Skeletal muscle satellite cell (primary cell): ENCODE measurements at regions not wholly inside any gene's neighbourhood (a gene's known extent, or its start where the extent isn't known, plus 50 kb on each side); places are given as distances from the start of the nearest gene placed in this dataset.
"Not testable (repeated sequence)": the region's sequence is repeated elsewhere in the genome, so short reads cannot be mapped to it uniquely, and the experiment has no call there.

Experiments
- H3K27me3 ChIP-seq: 2 replicates; pipeline ENCODE4 v1.7.0; 2013; ENCODE audit warnings: low read length; ENCODE audit not compliant: control insufficient read depth, insufficient read depth
- H3K36me3 ChIP-seq: 2 replicates; pipeline ENCODE4 v1.7.0; 2013; ENCODE audit warnings: mild to moderate bottlenecking, control low read depth, low read length; ENCODE audit not compliant: insufficient read depth
- H3K4me1 ChIP-seq: 2 replicates; pipeline ENCODE4 v1.7.0; 2013; ENCODE audit warnings: low read length; ENCODE audit not compliant: control insufficient read depth, insufficient read depth
- H3K4me2 ChIP-seq: 2 replicates; pipeline ENCODE4 v1.7.0; 2013; ENCODE audit warnings: mild to moderate bottlenecking, low read length
- H3K4me3 ChIP-seq: 2 replicates; pipeline ENCODE4 v1.7.0; 2013; ENCODE audit warnings: low read length
- H3K9ac ChIP-seq: 2 replicates; pipeline ENCODE4 v1.7.0; 2013; ENCODE audit warnings: mild to moderate bottlenecking, low read depth, low read length, moderate library complexity
- H3K9me3 ChIP-seq: replicated peaks from 2 replicates; pipeline ENCODE4 v1.7.0; 2013; ENCODE audit warnings: mild to moderate bottlenecking, control low read depth, low read length

DNA sequence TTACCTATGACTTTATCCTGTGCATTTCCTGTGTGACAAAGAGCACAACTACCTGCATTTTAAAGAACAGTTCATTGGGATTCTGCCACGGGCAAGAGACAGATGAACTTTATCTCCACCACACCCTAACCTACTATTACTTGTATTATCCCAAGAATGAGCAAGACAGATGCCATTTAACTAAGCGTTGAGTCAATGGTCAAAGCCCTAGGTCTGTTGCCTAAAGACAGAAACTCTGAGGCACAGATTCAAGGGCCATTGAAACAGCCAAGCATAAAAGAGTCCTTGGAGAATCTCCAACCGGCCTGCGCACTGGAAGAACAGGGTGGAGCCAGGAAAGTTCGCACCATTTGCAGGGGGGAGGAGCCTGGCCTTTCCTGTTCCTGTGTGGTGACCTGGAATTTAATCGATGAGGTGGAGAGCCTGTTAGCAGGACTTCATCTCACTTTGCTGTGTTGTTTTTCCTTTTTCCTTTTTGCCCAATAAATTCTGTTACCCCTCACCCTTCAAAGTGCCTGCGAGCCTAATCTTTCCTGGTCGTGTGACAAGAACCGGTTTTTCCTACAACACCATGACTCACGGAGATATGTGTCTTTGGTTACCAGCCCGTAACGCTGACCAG, 146.4 kb upstream of the DIAPH2 start:
- Histone ChIP-seq H3K4me1 (no peaks in the 10 kb centered on the region), H3K4me3 (no peak overlapping the region), H3K27me3 (no peaks in the 10 kb centered on the region), H3K9me3 (no peaks in the 10 kb centered on the region), H3K36me3 (no peaks in the 10 kb centered on the region), H3K4me2 (no peak overlapping the region), H3K9ac (no peak overlapping the region)

DNA sequence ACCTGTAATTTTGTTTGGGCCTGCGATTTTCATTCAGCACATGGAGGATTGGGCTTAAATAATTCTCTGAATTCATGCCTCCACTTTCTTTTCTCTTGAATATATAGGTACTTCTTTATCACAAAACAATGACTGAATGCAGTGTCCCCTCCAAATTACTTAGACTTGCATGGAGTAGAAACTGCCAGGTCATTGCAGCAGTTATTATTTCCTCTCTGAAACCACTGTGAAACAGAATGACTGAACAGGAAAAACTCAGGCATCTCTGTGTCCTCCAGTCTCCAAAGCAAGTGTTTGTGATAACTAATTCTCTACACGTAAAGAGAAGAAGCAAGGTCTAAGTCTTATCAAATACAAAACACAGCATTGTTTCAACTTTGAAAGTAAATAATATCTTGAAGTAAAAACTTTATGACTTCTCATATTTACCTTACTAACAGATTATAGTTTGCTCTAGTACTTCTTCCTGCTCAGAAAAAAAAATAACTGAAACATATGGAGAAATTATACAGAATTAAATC, 144.5 kb upstream of the DIAPH2 start:
- Histone ChIP-seq H3K4me2 (no peak overlapping the region), H3K9me3 (no peaks in the 10 kb centered on the region), H3K27me3 (no peaks in the 10 kb centered on the region), H3K4me3 (no peak overlapping the region), H3K4me1 (no peaks in the 10 kb centered on the region), H3K36me3 (no peaks in the 10 kb centered on the region), H3K9ac (no peak overlapping the region)

DNA sequence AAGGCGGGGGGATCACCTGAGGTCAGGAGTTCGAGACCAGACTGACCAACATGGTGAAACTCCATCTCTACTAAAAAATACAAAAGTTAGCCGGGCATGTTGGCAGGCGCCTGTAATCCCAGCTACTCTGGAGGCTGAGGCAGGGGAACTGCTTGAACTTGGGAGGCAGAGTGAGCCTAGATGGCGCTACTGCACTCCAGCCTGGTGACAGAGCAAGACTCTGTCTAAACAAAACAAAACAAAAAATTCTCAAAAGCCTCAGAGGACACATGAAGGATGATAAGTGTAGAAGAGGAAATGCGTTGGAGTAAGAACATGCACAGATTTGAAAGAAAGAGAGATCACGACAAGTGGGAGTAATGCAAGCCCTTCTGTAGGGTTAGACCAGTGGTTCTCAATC, 138.4 kb upstream of the DIAPH2 start:
- H3K9me3 ChIP-seq, H3K9ac ChIP-seq, H3K4me3 ChIP-seq, H3K4me2 ChIP-seq, H3K27me3 ChIP-seq, H3K36me3 ChIP-seq, H3K4me1 ChIP-seq: not testable (repeated sequence)

DNA sequence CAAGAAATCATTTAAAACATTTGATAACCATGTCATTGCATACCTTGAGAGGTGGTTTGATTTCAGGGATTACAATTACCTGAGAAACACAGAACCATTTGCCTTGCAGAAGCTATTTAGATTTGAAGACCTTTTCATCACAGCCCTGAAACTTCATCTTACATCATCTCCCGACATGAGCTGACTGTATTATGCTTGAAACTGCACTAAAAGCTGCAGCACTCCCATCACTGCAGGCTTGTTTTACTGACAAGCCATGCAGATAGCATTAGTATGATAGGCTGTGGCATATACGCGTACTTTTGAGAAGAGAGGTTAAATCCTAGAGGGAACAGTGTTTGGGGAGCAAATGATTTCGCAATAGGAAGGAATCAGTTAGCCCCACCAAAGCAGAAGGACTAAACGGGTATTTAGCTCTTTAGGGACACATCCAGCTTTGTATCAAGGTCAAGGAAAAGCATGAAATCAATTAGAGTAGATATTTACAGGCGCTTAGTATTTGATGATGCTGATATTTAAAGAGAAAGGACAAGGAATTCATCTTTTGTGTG, 133.2 kb upstream of the DIAPH2 start:
- H3K4me3 ChIP-seq: no peak overlapping the region
- H3K36me3 ChIP-seq: no peaks in the 10 kb centered on the region
- H3K27me3 ChIP-seq: peaks cover 4% of the 10 kb centered on the region
- H3K4me1 ChIP-seq: no peaks in the 10 kb centered on the region
- H3K4me2 ChIP-seq: no peak overlapping the region
- H3K9me3 ChIP-seq: no peaks in the 10 kb centered on the region
- H3K9ac ChIP-seq: no peak overlapping the region

DNA sequence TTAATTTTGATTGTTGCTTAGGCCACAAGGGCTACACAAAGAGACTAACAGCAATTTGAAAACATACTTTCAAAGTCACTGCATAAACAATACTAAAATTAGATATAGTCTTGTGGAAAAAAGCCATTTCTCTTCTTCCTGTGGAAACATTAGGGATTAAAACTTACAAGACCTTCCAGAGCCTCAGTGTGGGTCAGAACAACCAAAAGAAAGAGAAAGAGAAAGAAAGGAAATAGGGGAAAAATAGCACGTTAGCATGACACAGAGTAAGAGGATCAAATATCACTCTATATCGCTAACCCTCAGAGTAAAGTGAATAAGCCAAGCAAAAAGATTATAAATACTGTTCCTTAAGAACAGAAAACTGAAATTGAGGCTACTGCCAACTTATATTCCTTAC, 127.8 kb upstream of the DIAPH2 start:
- no peaks in the 10 kb centered on the region for H3K36me3 ChIP-seq
- H3K9me3 ChIP-seq: no peaks in the 10 kb centered on the region
- H3K9ac ChIP-seq: no peak overlapping the region
- H3K4me1 ChIP-seq: no peaks in the 10 kb centered on the region
- H3K4me3 ChIP-seq: no peak overlapping the region
- H3K4me2 ChIP-seq: no peak overlapping the region
- H3K27me3 ChIP-seq: no peaks in the 10 kb centered on the region

DNA sequence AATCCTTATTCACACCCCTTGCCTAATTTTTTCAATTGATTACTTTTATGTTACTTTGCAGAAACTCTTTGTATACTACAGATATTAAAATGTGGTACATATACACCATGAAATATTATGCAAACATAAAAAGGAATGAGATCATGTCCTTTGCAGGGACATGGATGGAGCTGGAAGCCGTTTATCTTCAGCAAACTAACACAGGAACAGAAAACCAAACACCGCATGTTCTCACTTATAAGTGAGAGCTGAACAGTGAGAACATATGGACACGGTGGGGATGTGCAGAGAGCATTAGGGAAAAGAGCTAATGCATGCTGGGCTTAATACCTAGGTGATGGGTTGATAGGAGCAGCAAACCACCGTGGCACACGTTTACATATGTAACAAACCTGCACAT, 123.5 kb upstream of the DIAPH2 start:
- not testable (repeated sequence) for H3K9me3 ChIP-seq, H3K36me3 ChIP-seq, H3K9ac ChIP-seq, H3K4me1 ChIP-seq, H3K27me3 ChIP-seq, H3K4me3 ChIP-seq, H3K4me2 ChIP-seq

DNA sequence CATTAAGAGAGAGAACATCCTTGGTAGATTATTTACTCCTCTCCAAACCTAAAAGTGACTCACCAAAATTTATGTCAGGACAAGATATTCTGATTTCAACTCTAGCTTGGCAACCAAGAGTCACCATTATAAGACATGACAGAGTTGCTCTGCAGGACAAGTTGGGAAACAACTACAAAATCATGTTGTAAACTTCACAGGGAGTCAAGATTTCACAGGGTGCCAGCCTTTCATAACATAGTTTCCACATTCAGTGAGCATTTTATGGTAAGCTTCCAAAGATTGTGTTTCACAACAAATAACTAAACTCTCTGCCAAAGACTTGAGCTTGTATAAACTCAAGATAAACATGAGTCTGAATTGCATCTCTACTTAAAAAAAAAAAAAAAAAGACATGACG, 121.0 kb upstream of the DIAPH2 start:
- Histone ChIP-seq H3K4me1 (no peaks in the 10 kb centered on the region), H3K4me2 (no peak overlapping the region), H3K27me3 (no peaks in the 10 kb centered on the region), H3K9ac (no peak overlapping the region), H3K4me3 (no peak overlapping the region), H3K36me3 (no peaks in the 10 kb centered on the region), H3K9me3 (no peaks in the 10 kb centered on the region)

DNA sequence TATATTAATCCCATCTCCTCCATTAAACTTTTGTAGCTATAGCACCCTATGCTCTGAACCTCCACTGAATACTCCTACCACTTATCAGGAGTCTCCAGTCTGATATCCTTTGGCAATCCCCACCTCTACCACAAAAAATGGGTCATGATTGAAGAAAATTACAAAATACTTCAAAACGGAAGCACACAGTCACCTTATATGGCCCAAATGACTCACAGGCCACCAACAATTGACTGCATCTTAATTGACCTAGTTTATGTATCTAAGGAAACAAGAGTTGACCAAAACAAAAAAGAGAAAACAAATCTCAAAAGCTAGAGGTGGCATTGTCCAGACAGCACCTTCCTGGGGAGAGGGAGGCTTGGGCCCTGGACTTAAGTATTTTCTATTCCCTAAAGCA, 120.0 kb upstream of the DIAPH2 start:
- no peaks in the 10 kb centered on the region for H3K36me3 ChIP-seq
- no peak overlapping the region for H3K4me2 ChIP-seq

DNA sequence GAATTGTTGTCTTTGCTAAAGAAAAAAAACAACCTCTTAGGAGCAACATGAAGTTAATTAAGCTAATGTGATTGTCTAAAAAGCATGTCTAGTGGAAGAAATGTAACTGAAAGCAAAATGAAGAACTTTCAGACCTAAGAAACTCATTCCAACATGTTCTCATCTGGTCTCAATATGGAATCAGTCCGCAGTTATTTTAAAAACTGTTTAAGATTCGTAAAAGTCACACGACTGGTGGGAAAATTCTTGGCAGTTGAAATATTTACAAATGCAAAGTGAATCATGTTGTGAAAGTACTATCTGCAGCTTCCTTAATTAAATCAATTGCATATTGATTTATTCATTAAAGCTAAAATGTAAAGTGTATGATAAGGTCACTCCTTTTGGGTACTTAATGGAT, 117.8 kb upstream of the DIAPH2 start:
- H3K9ac ChIP-seq: no peak overlapping the region

More for the DNA sequence above, 120.0 kb upstream of the DIAPH2 start:
- Histone ChIP-seq H3K4me1 (no peaks in the 10 kb centered on the region), H3K9ac (no peak overlapping the region), H3K4me3 (no peak overlapping the region), H3K27me3 (no peaks in the 10 kb centered on the region), H3K9me3 (no peaks in the 10 kb centered on the region)

DNA sequence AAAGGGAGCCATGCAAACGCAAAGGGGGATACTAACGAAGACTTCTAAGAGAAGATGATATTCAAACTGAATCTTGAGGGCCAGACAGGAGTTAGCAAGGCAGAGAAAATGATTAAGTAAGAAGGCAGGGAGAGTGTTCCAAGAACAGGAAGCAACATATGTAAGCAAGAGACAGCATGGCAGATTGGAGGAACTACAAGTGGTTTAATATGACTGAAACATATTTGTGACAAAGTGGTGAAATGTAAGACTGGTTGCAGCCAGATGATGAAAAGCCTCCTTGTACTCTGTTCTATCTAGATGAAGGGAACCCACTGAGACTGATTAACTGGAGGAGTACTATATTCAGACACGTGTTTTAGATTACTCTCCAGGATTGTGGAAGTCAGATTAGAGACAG, 116.6 kb upstream of the DIAPH2 start:
- Histone ChIP-seq H3K4me2 (no peak overlapping the region), H3K27me3 (no peaks in the 10 kb centered on the region), H3K4me3 (no peak overlapping the region), H3K36me3 (no peaks in the 10 kb centered on the region), H3K4me1 (no peaks in the 10 kb centered on the region), H3K9ac (no peak overlapping the region), H3K9me3 (no peaks in the 10 kb centered on the region)

More for the DNA sequence above, 117.8 kb upstream of the DIAPH2 start:
- no peaks in the 10 kb centered on the region for H3K9me3 ChIP-seq
- no peak overlapping the region for H3K4me2 ChIP-seq
- no peaks in the 10 kb centered on the region for H3K27me3 ChIP-seq
- H3K4me1 ChIP-seq: no peaks in the 10 kb centered on the region
- H3K36me3 ChIP-seq: no peaks in the 10 kb centered on the region
- no peak overlapping the region for H3K4me3 ChIP-seq

DNA sequence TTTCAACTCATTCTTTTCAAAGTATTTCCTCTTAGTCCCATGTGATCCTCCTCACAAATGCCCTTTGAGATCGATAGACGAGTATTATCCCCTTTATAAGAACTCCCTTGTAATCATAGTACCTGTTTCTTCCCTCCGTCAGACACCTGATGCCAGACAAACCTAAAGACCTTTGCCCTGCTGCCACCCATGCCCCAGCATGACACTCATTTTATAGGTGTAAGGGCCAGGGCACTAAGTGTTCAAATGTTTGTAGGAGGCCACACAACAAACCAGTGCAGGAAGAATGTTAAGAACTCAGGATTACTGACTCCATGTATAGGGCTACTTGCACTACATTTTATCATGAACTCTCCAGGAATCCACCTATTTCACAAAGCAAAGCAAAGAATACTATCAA, 115.6 kb upstream of the DIAPH2 start:
- H3K4me1 ChIP-seq: no peaks in the 10 kb centered on the region
- no peak overlapping the region for H3K4me2 ChIP-seq
- no peaks in the 10 kb centered on the region for H3K36me3 ChIP-seq

DNA sequence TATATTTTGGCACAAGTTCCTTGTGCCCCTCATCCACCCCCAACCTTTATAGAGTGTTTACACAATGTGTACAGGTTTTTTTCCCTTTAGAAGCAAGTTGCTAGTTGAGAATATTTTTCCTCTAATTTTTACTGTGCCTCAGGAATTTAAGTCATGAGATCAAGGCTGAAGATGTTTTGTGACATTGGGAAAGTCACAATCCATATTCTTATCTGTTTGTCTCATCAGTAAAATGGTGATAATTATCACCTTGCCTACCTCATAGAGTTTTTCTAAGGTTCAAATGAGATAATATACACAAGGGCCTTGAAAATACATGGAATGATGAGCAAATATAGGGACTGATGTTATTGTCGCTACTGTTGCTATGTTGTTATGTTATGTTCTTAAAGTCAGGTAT, 109.6 kb upstream of the DIAPH2 start:
- no peaks in the 10 kb centered on the region for H3K36me3 ChIP-seq
- H3K9me3 ChIP-seq: no peaks in the 10 kb centered on the region
- no peak overlapping the region for H3K9ac ChIP-seq
- H3K4me1 ChIP-seq: no peaks in the 10 kb centered on the region
- H3K27me3 ChIP-seq: no peaks in the 10 kb centered on the region
- no peak overlapping the region for H3K4me3 ChIP-seq
- H3K4me2 ChIP-seq: no peak overlapping the region

More for the DNA sequence above, 115.6 kb upstream of the DIAPH2 start:
- Histone ChIP-seq H3K4me3 (no peak overlapping the region), H3K9ac (no peak overlapping the region), H3K27me3 (no peaks in the 10 kb centered on the region), H3K9me3 (no peaks in the 10 kb centered on the region)
